NCI-H82 (cell line): ENCODE measurements at regions not wholly inside any gene's neighbourhood (a gene's known extent, or its start where the extent isn't known, plus 50 kb on each side); places are given as distances from the start of the nearest gene placed in this dataset.
"Not testable (repeated sequence)": the region's sequence is repeated elsewhere in the genome, so short reads cannot be mapped to it uniquely, and the experiment has no call there.

Experiments
- DNase-seq: peaks from one replicate; lab custom pipeline; 2025; lab: John Stamatoyannopoulos, UW

DNA sequence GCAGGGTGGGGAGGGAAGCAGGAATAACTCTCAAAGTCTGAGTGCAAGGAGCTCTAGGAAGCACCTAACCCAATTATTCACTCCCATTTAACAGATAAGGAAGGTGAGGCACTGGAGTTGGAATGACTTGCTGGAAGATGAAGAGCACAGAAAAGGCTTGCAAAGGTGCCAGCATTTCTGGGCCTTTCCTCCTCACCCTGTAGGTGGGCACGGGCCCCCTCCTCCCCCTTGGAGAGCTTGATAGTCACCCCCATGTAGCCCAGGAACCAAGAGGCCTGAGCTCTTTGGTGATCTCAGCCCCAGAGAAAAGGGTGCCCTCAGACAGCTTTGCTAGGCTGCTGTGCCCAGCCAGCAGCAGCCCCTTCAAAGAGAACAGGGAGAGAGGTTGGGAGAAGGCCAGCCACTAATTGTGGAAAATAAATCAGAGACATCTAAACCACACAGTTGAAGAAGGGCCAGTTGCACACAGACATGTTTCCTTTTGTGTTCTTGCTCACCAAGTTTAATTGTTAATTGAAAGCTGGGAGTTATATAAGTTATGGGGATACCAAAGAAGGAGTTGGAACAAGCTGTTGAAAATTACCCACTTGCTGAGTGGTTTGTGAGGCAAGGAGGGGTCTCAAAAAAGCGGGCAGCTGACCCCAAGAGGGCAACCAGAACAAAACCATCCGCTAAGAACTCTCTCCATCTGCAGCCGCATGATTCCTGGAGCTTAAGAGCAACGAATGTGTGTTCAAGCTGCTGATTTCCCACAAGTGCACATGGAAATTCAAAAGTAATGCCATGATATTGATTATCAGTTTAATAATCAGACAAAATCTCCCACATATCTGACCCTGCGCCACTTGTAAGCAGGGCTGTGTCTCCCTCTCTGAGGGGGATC lies 77.0 kb downstream of the MRPL14 start:
- DNase-seq, result no peak

DNA sequence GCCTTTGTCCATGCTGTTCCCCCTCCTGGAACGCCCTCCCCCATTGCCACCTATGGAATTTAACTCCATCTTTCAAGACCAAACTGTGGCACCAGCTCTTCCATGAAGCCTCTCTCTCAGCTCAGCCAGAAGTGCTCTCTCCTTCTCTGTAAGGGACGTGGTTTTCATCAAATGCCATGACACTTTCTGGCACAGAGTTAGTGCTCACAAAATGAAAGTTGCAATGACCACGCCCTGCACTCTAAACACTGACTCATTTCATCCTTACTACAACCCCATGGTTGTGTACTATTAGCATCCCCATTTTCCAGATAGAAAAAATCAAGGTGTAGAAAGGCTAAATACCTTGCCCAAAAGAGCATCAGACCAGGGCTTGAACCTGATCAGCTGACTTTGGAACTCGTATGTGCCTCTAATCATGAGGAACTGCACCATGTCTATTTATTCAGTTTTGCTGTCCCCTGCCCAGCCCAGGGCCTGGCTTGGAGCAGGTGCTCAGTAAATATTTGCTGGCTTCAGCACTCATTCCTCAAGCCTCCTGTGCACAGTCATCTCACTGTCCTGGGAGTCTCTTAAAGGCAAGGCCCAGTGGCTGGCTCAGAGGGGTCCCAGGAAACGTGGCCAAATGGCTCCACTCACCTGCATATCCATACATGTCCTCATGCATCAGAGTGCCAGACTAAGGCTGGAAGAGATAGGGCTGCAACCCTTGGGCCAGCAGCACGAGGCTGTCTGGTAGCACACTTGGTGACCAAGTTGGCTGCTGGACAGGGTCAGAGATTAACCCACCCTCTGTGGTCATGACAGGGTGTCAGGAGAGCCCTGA lies 77.9 kb downstream of the MRPL14 start:
- no peak for DNase-seq

DNA sequence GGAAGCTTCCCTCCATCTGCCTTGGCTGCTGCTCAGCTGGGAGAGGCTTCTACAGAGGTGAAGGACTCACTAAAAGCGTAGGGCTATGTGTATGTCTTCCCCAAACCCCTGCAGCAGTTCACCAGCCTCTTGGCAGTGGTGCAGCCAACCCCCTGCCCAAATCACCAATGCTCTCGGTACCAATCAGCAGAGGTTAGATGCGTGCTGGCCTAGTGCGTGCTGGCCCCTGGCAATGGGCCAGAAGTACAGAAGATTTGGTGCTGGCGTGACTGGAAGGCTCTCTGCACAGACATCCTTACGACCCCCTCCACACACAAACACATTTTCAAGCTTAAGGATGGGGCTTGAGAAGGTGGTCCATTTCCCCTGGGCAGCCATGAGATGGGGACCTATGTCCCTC lies 79.0 kb downstream of the MRPL14 start:
- DNase-seq, result no peak

DNA sequence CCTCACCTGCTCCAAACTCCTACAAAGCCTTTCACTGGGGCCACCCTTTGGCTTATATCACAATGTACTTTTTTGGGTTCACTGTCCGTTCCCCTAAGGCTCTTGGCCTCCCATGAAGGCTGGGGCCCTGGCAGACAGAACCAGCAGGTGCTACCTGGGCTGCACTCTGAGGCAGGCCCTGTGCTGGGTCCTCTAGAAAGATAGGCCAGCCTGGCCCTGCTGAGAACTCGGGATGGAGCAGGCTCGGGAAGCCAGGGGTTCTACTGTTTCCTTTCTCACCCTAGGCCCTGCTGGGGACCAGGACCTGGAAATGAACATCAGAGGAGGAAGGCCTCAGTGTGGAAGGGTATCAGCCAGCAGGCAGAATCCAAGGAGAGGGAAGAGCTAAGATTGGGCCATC lies 79.5 kb downstream of the MRPL14 start:
- DNase-seq, result no peak

DNA sequence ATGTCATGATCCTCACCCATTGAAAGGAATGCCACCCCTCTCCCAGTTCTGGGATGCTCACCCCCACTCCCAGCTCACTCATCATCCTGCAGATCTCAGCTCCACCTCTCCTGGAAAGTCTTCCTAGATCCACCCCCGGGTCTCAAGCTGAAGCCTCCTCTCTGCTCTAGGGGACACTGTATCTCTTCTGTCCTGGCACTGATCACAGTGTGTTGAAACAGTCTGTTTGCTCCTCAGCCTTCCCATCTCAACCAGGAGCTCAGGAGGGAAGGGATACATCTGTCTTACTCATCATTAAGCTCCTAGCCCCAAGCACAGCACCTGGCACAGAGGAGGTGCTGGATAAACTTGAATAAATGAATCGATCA lies 80.1 kb downstream of the MRPL14 start:
- DNase-seq, result no peak

DNA sequence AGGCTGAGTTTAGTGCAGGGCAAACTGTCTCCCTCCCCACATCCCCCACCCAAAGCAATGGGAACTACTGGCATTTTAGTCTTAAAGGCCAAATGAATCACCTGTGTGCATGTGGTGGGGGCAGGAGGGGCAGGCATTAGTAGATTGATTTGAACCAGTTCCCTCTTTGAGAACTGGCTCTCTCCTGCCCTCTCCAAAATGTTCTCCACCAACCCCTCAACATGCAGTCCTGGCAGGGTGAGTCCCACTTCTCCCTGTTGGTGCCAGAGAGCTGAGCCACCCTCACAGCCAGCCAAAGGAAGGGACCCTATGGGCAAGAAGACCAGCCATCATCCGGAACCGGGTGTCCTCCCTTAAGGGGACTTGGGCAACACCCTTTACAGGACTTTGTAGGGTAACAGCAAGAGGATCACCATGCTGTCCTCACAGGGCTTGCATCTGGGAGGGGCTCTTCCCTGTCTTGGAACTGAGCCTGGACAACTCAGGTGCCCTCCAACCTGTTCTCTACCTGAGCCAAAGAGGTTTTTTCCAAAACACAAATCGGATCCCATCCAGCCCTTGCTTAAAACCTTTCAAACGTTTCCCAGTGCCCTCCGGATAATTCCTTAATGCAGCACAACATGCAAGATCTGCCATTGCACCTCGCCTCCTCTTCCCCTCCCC lies 80.6 kb downstream of the MRPL14 start:
- DNase-seq, result no peak

DNA sequence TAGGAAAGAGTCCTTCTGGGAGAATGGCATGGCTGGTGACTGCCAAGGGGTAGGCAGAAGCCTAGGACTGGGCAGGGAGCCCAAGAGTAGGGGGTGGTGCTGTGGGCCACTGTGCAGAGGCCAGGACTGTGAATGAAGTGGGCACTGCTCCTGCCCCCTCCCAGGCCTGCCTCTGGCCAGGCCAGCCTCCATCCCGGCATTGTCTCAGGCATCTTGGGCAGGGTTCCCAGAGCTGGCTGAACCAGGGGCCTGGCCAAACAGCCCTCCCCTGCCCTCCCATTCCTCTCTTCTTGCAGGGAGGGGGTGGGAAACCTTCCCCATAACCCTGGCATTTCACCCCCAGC lies 81.6 kb downstream of the MRPL14 start:
- DNase-seq, result no peak

DNA sequence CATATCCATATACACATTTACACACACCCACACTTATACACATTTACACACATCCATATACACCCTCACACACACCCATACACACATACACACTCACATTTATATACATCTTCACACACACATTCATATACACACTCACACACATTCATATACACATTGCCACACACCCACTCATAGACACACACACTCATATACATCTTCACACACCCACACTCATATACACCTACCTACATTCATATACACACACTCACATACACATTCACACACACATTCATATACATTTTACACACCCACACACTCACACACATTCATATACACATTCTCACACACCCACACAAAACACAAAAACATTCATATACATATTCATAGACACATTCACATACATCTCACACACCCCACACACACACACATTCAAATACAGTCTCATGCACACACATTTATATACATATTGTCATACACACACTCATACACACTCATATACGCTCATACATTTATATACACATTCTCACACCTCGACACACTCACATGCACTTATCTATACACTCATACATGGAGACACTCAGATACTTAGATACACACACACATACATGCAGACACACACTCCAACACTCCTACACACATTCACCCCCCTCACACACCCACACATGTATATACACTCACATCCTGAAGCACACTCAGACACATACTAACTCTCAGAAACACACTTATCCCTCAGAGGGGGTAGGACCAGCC lies 82.1 kb downstream of the MRPL14 start:
- no peak for DNase-seq

DNA sequence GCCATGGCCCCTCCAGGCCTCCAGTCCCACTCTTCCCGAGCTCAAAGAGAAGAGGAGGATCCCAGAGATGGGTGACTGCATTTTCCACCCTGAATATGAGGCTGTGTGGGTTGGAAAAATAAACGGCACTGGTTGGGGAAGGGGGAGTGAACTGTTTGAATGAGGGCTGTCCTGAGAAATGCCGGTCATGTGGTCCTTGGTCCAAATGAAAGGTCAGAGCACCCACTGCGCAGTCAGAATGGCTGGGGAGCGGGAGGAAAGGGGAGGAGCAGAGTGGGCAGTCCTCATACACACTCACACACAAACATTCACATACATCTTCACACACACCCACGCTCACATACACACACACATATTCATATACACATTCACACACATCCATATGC lies 83.1 kb downstream of the MRPL14 start:
- DNase-seq, result no peak

DNA sequence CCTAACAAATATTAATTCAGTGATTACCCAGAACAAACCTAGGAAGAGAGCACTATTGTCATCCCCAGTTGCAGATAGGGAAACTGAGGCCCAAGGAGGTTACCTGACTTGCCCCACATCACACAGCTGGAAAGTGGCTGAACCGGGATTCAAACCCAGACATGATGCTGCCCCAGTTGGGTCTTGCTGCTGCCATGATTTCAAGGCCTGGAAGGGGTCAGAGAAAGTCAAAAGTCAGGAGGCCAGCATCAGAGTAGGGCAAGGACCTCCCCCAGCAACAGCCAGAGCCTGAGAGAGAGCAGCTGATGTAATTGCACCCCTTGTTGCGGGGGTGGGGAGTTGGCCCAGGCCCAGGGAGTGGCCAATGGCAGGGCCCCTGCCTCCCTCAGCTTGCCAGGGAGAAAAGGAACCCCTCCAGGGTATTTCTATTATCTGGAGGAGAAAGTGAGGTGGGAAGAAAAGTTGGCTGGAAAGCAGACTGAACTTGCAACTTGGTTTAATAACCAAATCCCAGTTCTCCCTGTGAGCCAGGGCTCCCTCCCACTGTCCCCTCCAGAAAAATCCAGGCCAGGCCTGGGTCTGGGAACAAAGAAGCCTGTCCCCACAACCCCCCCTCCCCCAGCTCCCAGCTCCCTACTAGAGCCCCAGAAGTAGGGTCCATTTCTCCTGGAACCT lies 83.6 kb downstream of the MRPL14 start:
- DNase-seq, result no peak

DNA sequence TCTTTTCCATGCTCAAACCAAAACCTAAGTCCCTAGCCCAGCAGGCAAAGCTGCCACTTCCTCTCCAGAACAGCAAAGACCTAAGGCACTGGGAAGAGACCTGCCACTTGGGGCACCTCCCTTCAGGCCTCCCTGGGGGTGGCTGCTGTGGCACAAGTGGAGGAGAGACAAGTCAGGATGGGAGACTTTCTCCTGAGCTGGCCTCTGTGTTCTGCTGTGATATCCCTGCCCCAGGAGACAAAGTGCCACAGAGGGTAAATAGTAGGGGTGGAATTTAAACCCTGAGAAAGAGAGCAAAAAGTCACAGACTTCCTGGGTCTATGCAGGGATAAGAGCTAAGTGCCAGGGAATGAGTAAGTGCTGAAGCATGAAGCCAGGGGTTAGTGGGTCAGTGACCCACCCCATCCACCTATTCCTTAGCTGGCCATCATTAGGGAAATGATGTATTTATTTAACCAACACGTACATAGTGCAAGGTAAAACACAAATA lies 84.2 kb downstream of the MRPL14 start:
- DNase-seq, result no peak

DNA sequence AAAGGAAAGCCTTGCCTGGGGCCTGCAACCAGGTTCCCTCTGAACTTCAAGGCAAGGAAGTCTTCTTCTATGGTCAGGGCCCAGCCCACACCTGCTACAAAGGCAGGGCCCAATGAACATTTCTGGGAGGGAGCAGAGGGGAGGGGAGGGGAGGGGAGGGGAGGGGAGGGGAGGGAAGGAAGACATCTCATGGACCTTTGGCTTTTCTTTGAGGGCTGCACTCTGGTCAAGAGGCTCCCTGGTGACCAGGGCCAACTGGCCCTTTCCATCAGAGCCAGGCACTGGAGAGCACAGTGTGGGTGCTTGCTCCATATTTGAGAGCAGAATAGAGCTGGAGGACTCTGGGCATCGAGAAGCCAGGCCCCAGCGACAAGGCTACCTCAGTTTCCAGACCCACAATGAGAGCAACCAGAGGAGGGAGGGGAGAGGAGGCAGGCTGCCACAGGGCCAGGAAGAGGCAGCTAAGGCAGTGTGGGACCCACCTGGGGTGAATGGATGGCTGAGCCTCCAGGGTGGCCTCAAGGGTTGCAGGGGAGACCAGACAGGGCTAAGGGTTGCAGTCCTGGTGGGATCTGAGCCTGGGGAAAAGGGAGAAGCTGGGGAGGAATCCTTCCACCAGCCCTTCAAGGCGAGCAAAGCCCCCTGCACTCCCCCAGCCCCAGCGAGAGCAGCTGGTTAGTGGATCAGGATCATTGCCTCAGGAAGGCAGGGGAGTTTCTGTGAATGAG lies 84.8 kb downstream of the MRPL14 start:
- no peak for DNase-seq

DNA sequence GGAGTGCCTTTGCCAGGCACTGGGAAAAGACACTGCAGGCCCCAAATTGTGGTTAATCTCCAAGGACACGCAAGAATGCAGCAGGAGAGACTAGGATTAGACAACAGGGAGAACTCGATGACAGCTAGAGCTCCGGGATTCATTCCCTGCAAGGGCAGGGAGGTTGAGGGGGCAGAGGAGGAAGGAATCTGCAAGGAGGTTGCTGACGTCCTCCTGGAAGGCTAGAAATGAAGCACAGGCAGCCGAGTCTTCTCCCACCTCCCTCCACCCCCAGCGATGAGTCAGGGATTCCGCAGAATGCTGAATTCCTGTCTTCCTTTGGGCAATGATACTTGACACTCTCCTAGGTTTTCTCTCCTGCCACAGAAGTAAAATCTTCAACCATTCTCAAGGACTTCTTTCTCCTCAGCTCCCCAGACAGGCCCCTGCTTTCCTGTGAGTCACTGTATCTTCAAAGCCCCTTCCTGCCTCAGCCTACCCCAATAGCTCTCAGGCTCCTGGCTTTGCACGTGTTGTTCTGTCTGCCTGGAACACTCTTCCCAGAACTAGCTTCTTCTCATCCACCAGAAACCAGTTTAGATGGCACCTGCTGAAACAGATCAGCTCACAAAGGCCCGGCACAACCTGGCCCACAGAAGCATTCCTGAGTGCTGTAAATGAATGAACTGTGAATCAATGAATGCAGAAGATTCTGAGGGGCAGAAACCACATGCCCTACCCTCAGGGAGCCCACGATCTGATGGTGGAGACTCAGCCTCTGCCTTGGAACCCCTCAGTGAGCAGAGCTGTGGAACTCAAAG lies 85.6 kb downstream of the MRPL14 start:
- no peak for DNase-seq

DNA sequence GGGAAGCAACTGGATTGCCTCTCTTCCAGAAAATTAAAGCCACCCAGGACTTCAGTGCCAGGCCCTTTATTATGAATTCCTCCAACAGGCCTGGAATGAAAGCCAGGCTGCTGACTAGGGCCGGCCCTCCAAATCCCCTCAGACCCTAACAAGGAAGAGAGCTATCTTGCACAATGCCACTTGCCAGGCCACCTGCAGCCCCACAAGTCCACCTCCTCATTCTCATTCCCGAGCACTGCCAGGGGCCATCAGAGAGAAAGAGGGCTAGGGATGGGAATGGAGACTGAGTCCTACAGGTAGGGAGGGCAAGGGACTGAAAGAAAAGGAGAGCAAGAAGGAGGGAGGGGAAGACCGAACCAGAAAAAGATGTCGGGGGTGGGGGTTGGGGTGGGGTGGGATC lies 86.5 kb downstream of the MRPL14 start:
- no peak for DNase-seq

DNA sequence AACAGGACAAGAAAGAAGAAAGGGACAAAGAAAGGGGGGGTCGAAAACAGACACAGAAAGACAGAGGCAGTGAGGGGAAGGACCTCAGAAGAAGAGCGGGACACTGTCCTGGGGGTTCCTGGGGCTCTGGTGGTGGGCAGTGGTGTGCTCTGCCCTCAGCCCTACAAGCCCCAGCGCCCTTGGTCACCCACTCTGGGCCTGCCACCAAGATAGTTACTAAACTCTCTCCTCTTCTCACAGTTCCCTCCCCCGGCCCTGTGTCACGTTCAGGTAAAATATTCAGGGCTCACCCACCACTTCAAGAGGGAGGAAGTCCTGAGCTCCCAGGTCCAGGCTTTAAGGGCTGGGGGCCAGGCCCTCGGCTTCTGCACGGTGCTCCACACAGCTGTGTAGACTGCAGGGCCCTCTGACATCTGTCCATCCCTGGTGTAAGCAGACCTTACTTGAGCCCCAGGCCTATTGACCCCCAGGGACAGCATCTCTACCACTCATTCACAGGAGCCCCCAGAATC lies 87.4 kb downstream of the MRPL14 start:
- DNase-seq, result no peak

DNA sequence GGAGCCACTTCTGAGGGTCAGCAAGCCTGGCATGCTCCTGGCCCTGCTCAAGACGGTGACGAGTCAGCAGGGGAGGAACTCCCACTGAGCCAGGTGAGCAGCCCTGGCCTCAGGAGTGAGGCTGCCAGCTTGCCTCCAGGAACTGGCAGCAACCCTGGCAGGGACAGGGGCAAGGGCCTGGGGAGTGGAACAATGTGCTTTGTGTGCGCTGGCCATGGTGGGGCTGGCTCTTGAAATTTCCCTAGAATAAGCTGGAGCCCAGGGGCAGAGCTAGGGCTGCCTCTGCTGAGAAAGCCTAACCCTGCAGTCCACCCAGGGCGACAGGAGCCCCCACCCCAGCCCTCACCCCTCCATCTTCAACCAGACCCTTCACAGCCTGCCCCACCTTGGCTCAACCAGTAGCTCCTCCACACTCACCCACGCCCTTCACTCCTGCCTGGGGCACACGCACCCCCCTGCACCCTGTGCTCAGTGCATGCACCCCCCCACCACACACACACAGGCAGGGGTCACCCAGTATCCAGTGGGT lies 88.0 kb downstream of the MRPL14 start:
- DNase-seq, result no peak

DNA sequence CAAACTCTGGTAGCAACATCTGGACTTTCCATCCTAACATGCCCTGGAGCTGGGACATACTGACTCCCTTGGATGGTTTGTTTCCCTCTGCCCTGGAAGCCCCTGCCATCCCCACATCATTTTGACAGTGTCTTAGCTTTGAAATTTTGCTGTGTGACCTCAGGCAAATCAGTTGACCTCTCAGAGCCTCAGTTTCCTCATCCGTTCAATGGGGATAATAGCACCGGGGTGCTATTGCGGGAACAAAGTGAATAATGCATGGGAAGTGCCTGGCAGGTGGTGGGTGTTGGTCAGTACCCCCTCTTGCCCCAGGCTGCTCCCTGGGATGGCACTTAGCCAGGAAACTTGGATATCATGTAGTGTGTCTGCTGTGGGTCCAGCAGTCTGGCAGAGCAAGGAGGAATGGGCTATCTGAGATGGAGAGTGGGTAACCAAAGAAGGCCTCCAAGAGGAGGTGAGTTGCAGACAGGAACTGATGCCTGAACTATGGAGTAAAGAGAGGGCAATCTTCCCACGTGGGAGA lies 88.6 kb downstream of the MRPL14 start:
- DNase-seq, result no peak

DNA sequence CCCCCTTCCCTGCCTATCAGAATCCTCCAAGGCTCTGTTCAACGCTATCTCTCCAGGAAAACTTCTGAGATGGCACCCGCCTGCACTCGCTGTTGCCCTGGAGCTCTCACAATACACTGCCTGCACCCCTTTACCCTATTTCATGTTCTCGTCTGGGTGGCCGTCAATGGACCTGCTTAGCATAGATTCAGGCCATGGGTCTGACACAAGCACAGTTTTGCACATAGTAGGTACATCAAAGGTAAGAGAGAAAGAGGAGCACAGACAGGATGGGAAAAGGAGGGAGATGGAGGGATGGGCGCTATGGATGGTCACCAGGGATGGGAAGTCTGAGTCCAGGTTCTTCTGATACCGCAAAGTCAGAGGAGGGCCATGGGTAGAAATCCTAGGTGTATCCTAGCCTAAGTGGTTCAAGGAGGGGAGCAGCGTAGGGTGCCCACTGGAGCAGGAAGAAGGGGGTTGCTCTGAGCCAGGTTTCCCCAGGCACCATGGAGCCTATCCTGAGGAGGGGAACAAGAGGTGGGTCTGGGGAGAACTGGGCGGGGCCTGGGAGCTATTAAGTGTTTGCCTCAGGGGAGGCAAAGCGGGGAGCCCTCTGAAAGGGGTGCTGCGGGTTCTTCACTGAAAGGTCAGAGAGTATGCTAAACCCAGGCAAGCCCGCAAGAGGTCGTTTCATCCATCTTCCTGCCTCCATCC lies 89.3 kb downstream of the MRPL14 start:
- no peak for DNase-seq

DNA sequence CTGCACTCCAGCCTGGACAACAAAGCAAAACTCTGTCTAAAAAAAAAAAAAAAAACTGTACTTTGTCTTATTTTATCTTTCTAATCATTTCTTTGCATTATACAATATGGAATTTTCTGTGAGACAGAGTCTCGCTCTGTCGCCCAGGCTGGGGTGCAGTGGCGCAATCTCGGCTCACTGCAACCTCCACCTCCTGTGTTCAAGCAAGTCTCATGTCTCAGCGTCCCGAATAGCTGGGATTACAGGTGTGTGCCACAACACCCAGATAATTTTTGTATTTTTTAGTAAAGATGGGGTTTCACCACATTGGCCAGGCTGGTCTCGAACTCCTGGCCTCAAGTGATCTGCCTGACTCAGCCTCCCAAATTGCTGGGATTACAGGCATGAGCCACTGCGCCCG lies 90.0 kb downstream of the MRPL14 start:
- DNase-seq, result not testable (repeated sequence)
